Transverse colon (tissue), 4 donors: ENCODE measurements at regions not wholly inside any gene's neighbourhood (a gene's known extent, or its start where the extent isn't known, plus 50 kb on each side); places are given as distances from the start of the nearest gene placed in this dataset.

Source experiments
- DNase-seq: peaks from one replicate; pipeline ENCODE4 v3.0.0-alpha.2; 2019
- H3K27ac ChIP-seq, 4 donors: fragments of 200-600 bp; sonication (generic); 2 replicates each; pipeline ENCODE4 v1.5.1; 2016 to 2018; ENCODE audit warnings: inconsistent platforms in 4 of 4
- H3K27me3 ChIP-seq: fragments of 200-600 bp; sonication (generic); 2 replicates; pipeline ENCODE4 v1.5.1; 2017; ENCODE audit warnings: inconsistent platforms
- H3K36me3 ChIP-seq, 4 donors: fragments of 200-600 bp; sonication (generic); 2 replicates each; pipeline ENCODE4 v1.5.1; 2017 to 2019; ENCODE audit warnings: inconsistent platforms in 4 of 4
- H3K4me1 ChIP-seq, 4 donors: fragments of 200-600 bp; sonication (generic); 2 replicates each; pipeline ENCODE4 v1.5.1; 2017 to 2020; ENCODE audit warnings: inconsistent platforms in 4 of 4
- H3K4me3 ChIP-seq, 4 donors: fragments of 200-600 bp; sonication (generic); 1 replicate in 1 of 4; 2 replicates in 3 of 4; pipeline versions ENCODE4 v1.5.1 to v1.6.1; 2017 to 2019; ENCODE audit warnings: inconsistent platforms in 4 of 4
- H3K9me3 ChIP-seq, 2 donors: fragments of 200-600 bp; sonication (generic); 2 replicates each; pipeline ENCODE4 v1.5.1; 2017 to 2019; ENCODE audit warnings: inconsistent platforms in 2 of 2
- CTCF ChIP-seq, 5 experiments: fragments of 200-600 bp in 3 of 5; fragments of 450-650 bp in 2 of 5; sonication (generic) in 3 of 5; IDR thresholded peaks; 1 replicate in 2 of 5; 2 replicates in 3 of 5; pipeline ENCODE4 v1.5.1; 2016 to 2017; ENCODE audit warnings: antibody characterized with exemption in 5 of 5, inconsistent platforms in 3 of 5, mild to moderate bottlenecking in 2 of 5, moderate library complexity in 1 of 5
- EP300 ChIP-seq: sonication (generic); formaldehyde crosslinking; IDR thresholded peaks from one replicate; pipeline ENCODE4 v1.6.1; 2017; ENCODE audit warnings: antibody characterized with exemption, low read depth
- POLR2A ChIP-seq: fragments of 450-650 bp; IDR thresholded peaks from one replicate; pipeline ENCODE4 v1.6.1; 2016; ENCODE audit warnings: antibody characterized with exemption, mild to moderate bottlenecking, moderate library complexity
- POLR2AphosphoS5 ChIP-seq, 3 donors: sonication (generic); formaldehyde crosslinking; IDR thresholded peaks; one replicate each; pipeline ENCODE4 v1.6.1; 2016; ENCODE audit warnings: antibody characterized with exemption in 3 of 3
- WGBS, 2 donors: methylation state at CpG; one replicate each; pipeline ENCODE4 v1.1.5; 2018; ENCODE audit warnings: low coverage in 1 of 2; 5-methylcytosine and 5-hydroxymethylcytosine counted together
- in situ Hi-C, 4 donors: fragments of 200-750 bp; cut with MboI; loops; one replicate each; pipeline versions ENCODE4 v1.15.0 to v1.15.1; 2017; ENCODE audit warnings: low sequenced_read_pairs in 3 of 4, low pct_ligation_motif_present in 1 of 4, low pct_unique_long_range_greater_than_20kb in 1 of 4
- intact Hi-C: fragments of 100-400 bp; cut with DNase I; formaldehyde crosslinking; loops from one replicate; pipeline ENCODE4 v1.15.1; 2023; ENCODE audit warnings: low total_unique reads

- H3K4me3 ChIP-seq: no peak overlapping the region
- no peaks in the 10 kb centered on the region for H3K36me3 ChIP-seq
- TF ChIP-seq POLR2A: no peak
- no peak for TF ChIP-seq CTCF (IDR thresholded peaks at IDR 0.05)
- no peak for TF ChIP-seq POLR2AphosphoS5 (IDR thresholded peaks at IDR 0.05)
- no peak for TF ChIP-seq EP300
- in situ Hi-C loops (no loop called here), intact Hi-C loops (no loop called here)
- H3K9me3 ChIP-seq: no peaks in the 10 kb centered on the region
- DNase-seq: no peak
- H3K27ac ChIP-seq: no peak overlapping the region
- H3K27me3 ChIP-seq: no peaks in the 10 kb centered on the region
- no peaks in the 10 kb centered on the region for H3K4me1 ChIP-seq
Observed at GRCh38 chr12:76643438-76643837, 83.9 kb upstream of the OSBPL8 start.

GRCh38 chr12:76644950-76645349, 85.4 kb upstream of the OSBPL8 start:
- TF ChIP-seq POLR2A (no peak), POLR2AphosphoS5 (IDR thresholded peaks at IDR 0.05) (no peak), CTCF (IDR thresholded peaks at IDR 0.05) (no peak), EP300 (no peak)
- no peak for DNase-seq
- H3K9me3 ChIP-seq: no peaks in the 10 kb centered on the region
- no peaks in the 10 kb centered on the region for H3K4me1 ChIP-seq
- H3K4me3 ChIP-seq: no peak overlapping the region
- intact Hi-C loops: no loop called here
- no peak overlapping the region for H3K27ac ChIP-seq
- no peaks in the 10 kb centered on the region for H3K27me3 ChIP-seq
- in situ Hi-C loops: no loop called here
- H3K36me3 ChIP-seq: no peaks in the 10 kb centered on the region
- WGBS, 2 donors: 83% methylated on average over 7 of the region's 7 CpGs; no CpG with 5 or more reads in 1 of the 2 donors

GRCh38 chr12:76645934-76646333, 86.4 kb upstream of the OSBPL8 start:
- intact Hi-C loops (no loop called here), in situ Hi-C loops (no loop called here)
- Histone ChIP-seq H3K27ac (no peak overlapping the region), H3K4me1 (no peaks in the 10 kb centered on the region), H3K27me3 (no peaks in the 10 kb centered on the region), H3K4me3 (no peak overlapping the region), H3K9me3 (no peaks in the 10 kb centered on the region), H3K36me3 (no peaks in the 10 kb centered on the region)
- 100% methylated on average over 3 of the region's 3 CpGs; no CpG with 5 or more reads in 1 of the 2 donors for WGBS, 2 donors
- DNase-seq: no peak
- no peak for TF ChIP-seq CTCF (IDR thresholded peaks at IDR 0.05)
- TF ChIP-seq POLR2A: no peak
- no peak for TF ChIP-seq EP300
- TF ChIP-seq POLR2AphosphoS5 (IDR thresholded peaks at IDR 0.05): no peak

- in situ Hi-C loops (no loop called here), intact Hi-C loops (no loop called here)
- Histone ChIP-seq H3K27me3 (no peaks in the 10 kb centered on the region), H3K4me3 (no peak overlapping the region), H3K4me1 (no peaks in the 10 kb centered on the region), H3K27ac (no peak overlapping the region), H3K36me3 (no peaks in the 10 kb centered on the region), H3K9me3 (no peaks in the 10 kb centered on the region)
- no peak for DNase-seq
- no peak for TF ChIP-seq EP300
- no peak for TF ChIP-seq CTCF (IDR thresholded peaks at IDR 0.05)
- TF ChIP-seq POLR2A: no peak
- TF ChIP-seq POLR2AphosphoS5 (IDR thresholded peaks at IDR 0.05): no peak
- 72 to 100% methylated on average over 1 of the region's 1 CpG for WGBS, 2 donors
Observed at GRCh38 chr12:76646366-76646765, 86.8 kb upstream of the OSBPL8 start.
